GM19463 (cell line): ENCODE measurements at regions not wholly inside any gene's neighbourhood (a gene's known extent, or its start where the extent isn't known, plus 50 kb on each side); places are given as distances from the start of the nearest gene placed in this dataset.
"Not testable (repeated sequence)": the region's sequence is repeated elsewhere in the genome, so short reads cannot be mapped to it uniquely, and the experiment has no call there.

Source experiments
- ATAC-seq: cut with Tn5 transposase; IDR thresholded peaks from one replicate; pipeline ENCODE4 v1.9.1; 2021; ENCODE audit warnings: mild to moderate bottlenecking, moderate library complexity; ENCODE audit not compliant: unreplicated experiment

DNA sequence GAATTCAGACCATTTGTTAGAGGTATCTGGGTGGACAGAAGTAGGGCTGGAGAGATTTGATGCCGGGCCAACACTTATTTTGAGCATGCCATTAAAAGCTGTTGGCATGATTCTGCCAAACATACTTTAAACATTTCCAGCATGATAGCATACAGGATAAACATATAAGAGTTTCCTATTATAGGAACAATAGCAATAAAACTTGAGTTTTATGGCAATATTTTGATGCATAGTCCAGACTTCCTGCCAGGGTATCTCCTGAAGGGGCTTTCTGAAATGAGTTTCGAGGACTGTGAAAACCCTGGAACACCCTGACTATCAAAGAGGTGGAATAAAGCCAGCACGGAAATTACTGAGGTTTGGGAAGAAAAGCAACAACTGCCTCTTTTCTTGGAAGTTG lies 1398.0 kb upstream of the NXPH2 start:
- ATAC-seq, result no peak

DNA sequence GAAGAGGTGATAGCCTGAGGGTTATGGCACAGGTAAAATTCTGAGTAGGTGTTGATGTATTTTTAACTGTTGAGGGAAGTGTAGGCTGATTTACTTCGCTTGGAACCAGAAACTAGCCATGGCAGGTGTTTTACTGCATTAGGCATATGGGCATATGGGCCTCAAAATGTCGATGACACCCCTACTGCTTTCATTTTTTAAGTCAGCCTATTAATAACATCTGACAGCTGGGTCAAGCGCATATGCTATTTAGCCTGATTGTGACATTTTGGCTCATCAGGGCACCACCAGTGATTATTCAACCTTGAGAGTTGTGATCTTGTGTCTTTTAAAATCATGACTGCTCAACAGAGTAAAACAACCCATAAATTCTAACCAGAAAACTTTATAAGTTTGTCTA lies 1396.9 kb upstream of the NXPH2 start:
- no peak for ATAC-seq

DNA sequence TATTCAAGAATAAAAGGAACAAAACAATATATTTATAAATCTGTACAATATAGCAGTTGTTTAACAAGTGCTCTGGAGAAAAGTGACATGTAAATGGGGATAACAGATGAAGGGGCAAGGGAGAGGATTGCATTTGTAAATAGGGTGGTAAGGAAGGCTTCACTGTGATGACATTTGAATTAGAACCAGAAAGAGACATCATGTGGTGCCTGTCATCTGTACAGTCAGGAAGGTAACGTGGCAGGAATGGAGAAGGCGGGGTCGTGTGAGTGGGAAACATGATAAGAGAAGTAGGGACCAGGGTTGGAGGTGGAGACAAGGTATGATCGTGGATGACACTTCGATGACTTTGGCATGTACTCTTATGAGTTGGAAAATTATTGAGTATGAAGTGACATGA lies 1393.6 kb upstream of the NXPH2 start:
- ATAC-seq, result no peak

DNA sequence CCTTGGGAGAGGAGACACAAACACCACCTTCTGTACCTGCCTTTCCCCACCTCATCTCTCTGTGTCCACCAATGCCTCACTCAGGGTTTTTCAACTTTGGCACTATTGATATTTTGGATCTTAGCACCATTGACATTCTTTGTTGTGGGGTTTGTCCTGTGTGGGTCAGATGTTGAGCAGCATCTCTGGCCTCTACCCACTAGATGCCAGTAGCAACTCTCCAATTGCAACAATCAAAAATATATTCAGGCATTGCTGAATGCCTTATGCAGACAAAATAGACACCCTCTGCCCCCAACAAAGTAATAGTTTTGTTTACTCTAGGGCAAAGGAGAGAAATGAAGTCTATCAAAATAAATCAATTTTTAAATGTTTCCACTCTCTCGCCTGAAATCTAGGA lies 1384.3 kb upstream of the NXPH2 start:
- ATAC-seq, result no peak

DNA sequence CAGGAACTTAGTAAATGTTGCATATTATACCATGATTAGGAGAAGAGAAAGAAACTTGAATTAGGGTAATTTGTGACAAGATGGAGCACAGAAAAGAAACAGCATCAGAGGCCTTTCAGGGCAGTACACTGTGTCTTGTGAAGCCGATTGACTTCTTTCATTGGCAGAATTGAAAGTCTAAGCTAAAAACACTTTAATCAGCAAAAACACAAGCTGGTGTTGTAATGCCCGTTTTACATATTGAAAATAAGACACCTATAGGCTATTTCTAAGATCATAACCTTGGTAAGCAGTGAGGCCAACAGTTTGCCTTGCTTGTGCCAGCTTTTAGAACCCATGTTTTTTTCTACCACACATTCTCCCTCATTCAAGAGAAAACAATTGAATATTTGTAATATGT lies 1378.1 kb upstream of the NXPH2 start:
- ATAC-seq, result no peak

- no peak for ATAC-seq
Observed at GRCh38 chr2:140157816-140158215, 1377.6 kb upstream of the NXPH2 start.

- ATAC-seq, result no peak
Observed at GRCh38 chr2:140154706-140155105, 1374.5 kb upstream of the NXPH2 start.

DNA sequence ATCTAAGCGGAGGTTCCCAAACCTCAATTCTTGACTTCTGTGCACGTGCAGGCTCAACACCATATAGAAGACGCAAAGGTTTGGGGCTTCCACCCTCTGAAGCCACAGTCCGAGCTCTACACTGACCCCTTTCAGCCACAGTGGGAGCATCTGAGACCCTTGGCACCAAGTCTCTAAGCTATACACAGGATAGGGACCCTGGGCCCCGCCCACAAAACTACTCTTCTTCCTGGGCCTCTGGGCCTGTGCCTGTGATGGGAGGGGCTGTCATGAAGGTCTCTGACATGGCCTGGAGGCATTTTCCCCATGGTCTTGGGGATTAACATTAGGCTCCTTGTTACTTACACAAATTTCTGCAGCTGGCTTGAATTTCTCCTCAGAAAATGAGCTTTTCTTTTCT lies 1374.1 kb upstream of the NXPH2 start:
- no peak for ATAC-seq

DNA sequence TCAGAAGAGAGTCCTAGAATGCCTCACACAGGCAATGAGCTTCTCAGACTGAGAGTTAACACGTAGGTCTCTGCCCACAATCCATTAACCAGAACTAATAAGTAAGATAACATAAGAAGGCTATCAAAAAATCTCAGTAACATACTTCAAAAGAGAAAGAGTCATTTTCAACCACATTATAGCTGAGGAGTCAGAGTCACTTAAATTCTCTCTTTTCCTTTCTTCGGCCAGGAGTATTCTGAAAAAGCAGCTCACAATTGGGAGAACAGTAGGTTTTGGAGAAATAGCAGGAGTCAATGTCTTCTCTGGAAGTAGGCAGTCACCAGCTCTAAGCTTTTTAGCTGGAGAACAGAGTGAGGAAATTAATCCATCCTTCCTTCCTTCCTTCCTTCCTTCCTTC lies 1364.4 kb upstream of the NXPH2 start:
- no peak for ATAC-seq

- ATAC-seq, result no peak
Observed at GRCh38 chr2:140138736-140139135, 1358.5 kb upstream of the NXPH2 start.

DNA sequence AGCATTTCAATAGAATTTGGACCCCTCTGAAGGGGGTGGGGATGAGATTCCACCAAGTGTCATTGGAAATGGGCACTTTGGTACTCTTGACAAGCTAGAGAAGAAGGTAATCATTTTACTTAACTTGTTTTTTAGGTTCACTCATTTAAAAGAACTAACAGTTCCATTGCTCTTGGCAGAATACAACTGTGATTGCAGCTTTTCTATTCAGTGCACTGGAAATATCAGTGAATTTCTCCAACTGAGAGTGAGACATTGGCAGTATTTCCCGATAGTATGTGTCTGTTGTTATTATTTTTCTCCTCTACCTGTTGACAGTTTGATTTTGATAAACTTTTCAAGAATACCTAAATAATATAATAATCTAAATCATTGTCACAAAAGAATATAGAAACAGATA lies 1356.7 kb upstream of the NXPH2 start:
- ATAC-seq, result no peak

GRCh38 chr2:140136366-140136765 lies 1356.2 kb upstream of the NXPH2 start:
- ATAC-seq, result no peak

- ATAC-seq, result no peak
Observed at GRCh38 chr2:140128909-140129308, 1348.7 kb upstream of the NXPH2 start.

- ATAC-seq, result no peak
Observed at GRCh38 chr2:140122001-140122400, 1341.8 kb upstream of the NXPH2 start.

DNA sequence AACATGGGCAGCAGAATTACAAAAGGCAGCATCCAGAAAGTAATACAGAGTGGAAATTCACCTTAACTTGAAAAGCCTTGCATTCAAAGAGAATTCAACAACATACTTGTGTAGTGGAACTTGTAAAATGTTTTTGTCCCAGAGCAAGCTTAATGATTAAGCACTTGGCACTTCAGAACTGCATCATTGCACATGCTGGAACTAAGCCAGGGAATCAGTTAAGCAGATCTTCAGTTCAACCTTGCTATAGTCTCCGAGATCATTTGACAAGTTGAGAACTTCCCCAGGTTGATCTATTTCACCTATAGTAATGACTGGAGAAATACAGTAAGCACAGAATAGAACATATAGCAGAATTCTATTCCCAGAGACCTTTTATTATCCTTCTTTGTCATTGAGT lies 1337.2 kb upstream of the NXPH2 start:
- ATAC-seq, result no peak

DNA sequence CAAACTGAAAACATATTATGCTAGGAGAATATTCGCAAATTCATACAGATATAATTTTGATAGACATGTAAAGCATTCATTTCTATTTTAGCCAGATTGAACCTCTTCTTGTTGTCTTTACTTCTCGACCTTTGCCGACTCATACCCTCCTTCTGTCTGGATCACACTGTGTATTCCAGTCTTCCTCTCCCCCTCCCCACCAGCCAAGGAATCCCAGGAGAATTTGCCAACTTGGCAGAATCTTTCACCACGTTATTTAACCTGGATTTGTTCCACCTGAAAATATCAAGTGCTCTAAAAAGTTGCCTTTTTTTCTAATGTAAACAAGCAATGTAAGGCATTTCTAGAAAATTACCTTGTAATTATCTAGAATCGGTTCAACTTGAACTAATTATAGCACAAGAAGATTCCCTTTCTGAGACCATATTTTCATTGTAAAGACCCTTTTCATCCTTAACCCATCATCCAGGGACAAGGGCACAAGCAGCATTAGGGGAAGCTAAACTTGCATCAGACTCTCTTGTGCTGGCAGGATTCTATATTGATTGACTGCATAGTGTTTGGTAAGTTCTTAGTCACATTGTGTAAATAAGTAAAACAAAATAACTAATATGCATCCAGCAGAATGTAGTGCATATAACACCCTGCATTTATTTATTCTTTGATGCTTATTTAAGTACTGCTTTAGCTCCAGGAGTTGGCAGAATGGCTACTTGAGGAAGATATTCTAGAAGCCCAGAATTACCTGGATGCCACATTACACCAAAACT lies 1328.7 kb upstream of the NXPH2 start:
- ATAC-seq, result no peak

- no peak for ATAC-seq
Observed at GRCh38 chr2:140091926-140092325, 1311.7 kb upstream of the NXPH2 start.

GRCh38 chr2:140086964-140087363 lies 1306.8 kb upstream of the NXPH2 start:
- no peak for ATAC-seq

DNA sequence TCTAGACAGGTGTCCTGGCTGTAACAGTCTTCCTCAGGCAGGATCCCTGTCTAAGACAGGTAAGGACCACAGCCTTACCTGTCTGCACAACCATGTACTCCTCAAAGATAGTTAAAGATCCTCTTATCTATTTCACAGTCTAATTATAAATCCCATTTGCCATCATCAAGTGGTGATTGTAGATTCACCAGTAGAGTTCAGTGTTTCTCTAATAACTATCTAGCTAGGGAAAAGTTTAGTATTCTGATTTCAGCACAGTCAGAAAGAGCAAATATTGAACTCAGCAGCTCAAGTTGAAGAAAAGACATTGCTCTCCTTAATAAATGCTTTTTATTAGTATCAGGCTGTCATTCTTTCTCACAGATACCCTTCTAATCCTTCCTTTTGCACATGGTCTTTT lies 1305.5 kb upstream of the NXPH2 start:
- ATAC-seq, result no peak

- no peak for ATAC-seq
Observed at GRCh38 chr2:140079038-140079437, 1298.8 kb upstream of the NXPH2 start.

DNA sequence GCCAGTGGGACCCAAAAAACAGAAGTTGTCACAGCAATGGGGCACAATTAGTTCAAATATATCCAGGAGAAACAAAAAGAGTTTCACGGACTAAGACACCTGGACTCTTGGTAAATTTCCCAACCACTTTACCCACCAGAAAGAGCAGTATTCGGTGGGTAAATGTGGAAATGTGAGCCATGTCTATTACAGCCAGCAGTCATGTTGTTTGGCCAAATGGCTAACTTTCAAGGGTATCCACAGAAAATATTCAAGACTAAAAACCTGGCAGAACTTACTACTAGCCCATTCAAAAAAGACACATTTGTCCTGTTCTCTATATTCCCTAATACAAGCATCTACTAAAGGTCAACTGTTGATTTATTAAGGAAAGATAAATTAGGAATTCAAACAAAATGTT lies 1296.0 kb upstream of the NXPH2 start:
- ATAC-seq, result no peak

- ATAC-seq, result not testable (repeated sequence)
Observed at GRCh38 chr2:140073763-140074162, 1293.6 kb upstream of the NXPH2 start.

- ATAC-seq, result no peak
Observed at GRCh38 chr2:140067661-140068060, 1287.5 kb upstream of the NXPH2 start.
